Transverse colon (tissue), 4 donors: ENCODE measurements at regions not wholly inside any gene's neighbourhood (a gene's known extent, or its start where the extent isn't known, plus 50 kb on each side); places are given as distances from the start of the nearest gene placed in this dataset.

Source experiments
- DNase-seq: peaks from one replicate; pipeline ENCODE4 v3.0.0-alpha.2; 2019
- H3K27ac ChIP-seq, 4 donors: fragments of 200-600 bp; sonication (generic); 2 replicates each; pipeline ENCODE4 v1.5.1; 2016 to 2018; ENCODE audit warnings: inconsistent platforms in 4 of 4
- H3K27me3 ChIP-seq: fragments of 200-600 bp; sonication (generic); 2 replicates; pipeline ENCODE4 v1.5.1; 2017; ENCODE audit warnings: inconsistent platforms
- H3K36me3 ChIP-seq, 4 donors: fragments of 200-600 bp; sonication (generic); 2 replicates each; pipeline ENCODE4 v1.5.1; 2017 to 2019; ENCODE audit warnings: inconsistent platforms in 4 of 4
- H3K4me1 ChIP-seq, 4 donors: fragments of 200-600 bp; sonication (generic); 2 replicates each; pipeline ENCODE4 v1.5.1; 2017 to 2020; ENCODE audit warnings: inconsistent platforms in 4 of 4
- H3K4me3 ChIP-seq, 4 donors: fragments of 200-600 bp; sonication (generic); 1 replicate in 1 of 4; 2 replicates in 3 of 4; pipeline versions ENCODE4 v1.5.1 to v1.6.1; 2017 to 2019; ENCODE audit warnings: inconsistent platforms in 4 of 4
- H3K9me3 ChIP-seq, 2 donors: fragments of 200-600 bp; sonication (generic); 2 replicates each; pipeline ENCODE4 v1.5.1; 2017 to 2019; ENCODE audit warnings: inconsistent platforms in 2 of 2
- EP300 ChIP-seq: sonication (generic); formaldehyde crosslinking; IDR thresholded peaks from one replicate; pipeline ENCODE4 v1.6.1; 2017; ENCODE audit warnings: antibody characterized with exemption, low read depth
- POLR2A ChIP-seq: fragments of 450-650 bp; IDR thresholded peaks from one replicate; pipeline ENCODE4 v1.6.1; 2016; ENCODE audit warnings: antibody characterized with exemption, mild to moderate bottlenecking, moderate library complexity
- POLR2AphosphoS5 ChIP-seq, 3 donors: sonication (generic); formaldehyde crosslinking; IDR thresholded peaks; one replicate each; pipeline ENCODE4 v1.6.1; 2016; ENCODE audit warnings: antibody characterized with exemption in 3 of 3
- WGBS, 2 donors: methylation state at CpG; one replicate each; pipeline ENCODE4 v1.1.5; 2018; ENCODE audit warnings: low coverage in 1 of 2; 5-methylcytosine and 5-hydroxymethylcytosine counted together
- in situ Hi-C, 4 donors: fragments of 200-750 bp; cut with MboI; loops; one replicate each; pipeline versions ENCODE4 v1.15.0 to v1.15.1; 2017; ENCODE audit warnings: low sequenced_read_pairs in 3 of 4, low pct_ligation_motif_present in 1 of 4, low pct_unique_long_range_greater_than_20kb in 1 of 4
- intact Hi-C: fragments of 100-400 bp; cut with DNase I; formaldehyde crosslinking; loops from one replicate; pipeline ENCODE4 v1.15.1; 2023; ENCODE audit warnings: low total_unique reads
- TF ChIP-seq, protein P1 (sequence below), 5 experiments: fragments of 200-600 bp in 3 of 5; fragments of 450-650 bp in 2 of 5; sonication (generic) in 3 of 5; IDR thresholded peaks; 1 replicate in 2 of 5; 2 replicates in 3 of 5; pipeline ENCODE4 v1.5.1; 2016 to 2017; ENCODE audit warnings: antibody characterized with exemption in 5 of 5, inconsistent platforms in 3 of 5, mild to moderate bottlenecking in 2 of 5, moderate library complexity in 1 of 5

DNA sequence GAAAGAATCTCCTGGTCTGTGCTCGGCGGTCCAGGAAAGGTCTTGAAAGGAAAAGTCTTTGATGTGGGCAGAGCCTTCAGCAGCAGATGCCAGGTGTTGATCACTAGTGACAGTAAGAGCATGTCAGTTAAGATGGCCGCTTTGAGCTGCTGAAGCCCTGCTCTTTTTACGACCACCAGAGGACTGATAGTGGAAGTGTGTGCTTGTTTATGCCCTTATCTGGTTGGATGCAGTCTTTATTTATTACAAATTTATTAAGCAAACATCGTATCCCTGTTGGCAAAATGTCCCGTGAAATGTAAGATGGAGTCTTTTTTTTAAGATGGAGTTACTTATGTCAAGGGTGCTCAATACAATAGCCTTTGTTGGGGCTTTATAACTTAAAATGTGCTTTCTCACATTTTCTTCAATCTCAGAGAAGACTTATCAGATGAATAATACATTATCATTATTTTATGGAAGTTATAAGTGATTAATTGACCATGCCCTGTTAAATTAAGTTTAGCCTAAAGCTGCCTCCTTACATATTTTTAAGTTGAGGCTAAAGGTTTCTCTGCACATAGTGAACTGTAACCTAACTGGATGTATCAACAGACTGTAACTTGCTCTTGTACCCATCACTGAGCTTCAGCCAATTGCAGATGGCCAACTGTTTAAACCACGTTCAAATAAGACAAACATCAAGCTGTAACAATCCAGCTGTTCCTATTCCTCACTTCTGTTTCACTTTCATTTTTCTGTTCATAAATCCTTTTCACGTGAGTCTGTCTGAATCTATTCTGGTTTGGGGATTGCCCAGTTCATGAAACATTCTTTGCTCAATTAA is 97.4 kb upstream of the PIK3CG start:
- DNase-seq, result no peak
- H3K27ac ChIP-seq, result peak overlapping the region; percentile 19 to 66 (median 50)
- WGBS, 2 donors, result 52 to 57% methylated on average over 6 to 8 of the region's 8 CpGs
- H3K36me3 ChIP-seq, result no peaks in the 10 kb centered on the region
- intact Hi-C loops (no loop called here), in situ Hi-C loops (no loop called here)
- peak overlapping the region in 1 of 4 donors; percentile 10 for H3K4me3 ChIP-seq
- no peaks in the 10 kb centered on the region for H3K9me3 ChIP-seq
- H3K4me1 ChIP-seq, result peaks cover 0 to 14% (median 0%) of the 10 kb centered on the region in 4 donors
- H3K27me3 ChIP-seq, result no peaks in the 10 kb centered on the region
- TF ChIP-seq POLR2AphosphoS5 (IDR thresholded peaks at IDR 0.05) (no peak), POLR2A (no peak), EP300 (no peak)
- TF ChIP-seq, protein P1, sequence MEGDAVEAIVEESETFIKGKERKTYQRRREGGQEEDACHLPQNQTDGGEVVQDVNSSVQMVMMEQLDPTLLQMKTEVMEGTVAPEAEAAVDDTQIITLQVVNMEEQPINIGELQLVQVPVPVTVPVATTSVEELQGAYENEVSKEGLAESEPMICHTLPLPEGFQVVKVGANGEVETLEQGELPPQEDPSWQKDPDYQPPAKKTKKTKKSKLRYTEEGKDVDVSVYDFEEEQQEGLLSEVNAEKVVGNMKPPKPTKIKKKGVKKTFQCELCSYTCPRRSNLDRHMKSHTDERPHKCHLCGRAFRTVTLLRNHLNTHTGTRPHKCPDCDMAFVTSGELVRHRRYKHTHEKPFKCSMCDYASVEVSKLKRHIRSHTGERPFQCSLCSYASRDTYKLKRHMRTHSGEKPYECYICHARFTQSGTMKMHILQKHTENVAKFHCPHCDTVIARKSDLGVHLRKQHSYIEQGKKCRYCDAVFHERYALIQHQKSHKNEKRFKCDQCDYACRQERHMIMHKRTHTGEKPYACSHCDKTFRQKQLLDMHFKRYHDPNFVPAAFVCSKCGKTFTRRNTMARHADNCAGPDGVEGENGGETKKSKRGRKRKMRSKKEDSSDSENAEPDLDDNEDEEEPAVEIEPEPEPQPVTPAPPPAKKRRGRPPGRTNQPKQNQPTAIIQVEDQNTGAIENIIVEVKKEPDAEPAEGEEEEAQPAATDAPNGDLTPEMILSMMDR (IDR thresholded peaks at IDR 0.05), result no peak

DNA sequence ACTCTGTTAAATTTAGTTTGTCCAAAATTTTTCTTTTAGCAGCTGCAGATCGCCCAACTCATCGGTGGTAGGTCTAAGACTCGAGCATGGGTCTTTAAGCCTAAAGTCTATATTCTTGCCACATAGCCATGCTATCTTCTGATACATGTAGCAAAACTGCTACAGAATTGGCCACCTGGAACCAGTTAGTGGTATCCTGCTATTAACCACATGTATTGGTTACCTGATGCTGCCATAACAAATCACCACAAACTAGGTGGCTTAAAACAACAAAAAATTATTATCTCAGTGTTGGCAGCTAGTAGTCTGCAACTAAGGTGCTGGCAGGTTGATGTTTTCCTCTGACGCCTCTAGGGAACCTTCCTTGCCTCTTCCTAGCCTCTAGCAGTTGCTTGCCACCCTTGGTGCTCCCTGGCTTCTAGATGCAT is 96.7 kb upstream of the PIK3CG start:
- Histone ChIP-seq H3K27me3 (no peaks in the 10 kb centered on the region), H3K27ac (peak overlapping the region; percentile 19 to 66 (median 50)), H3K4me1 (peaks cover 0 to 14% (median 0%) of the 10 kb centered on the region in 4 donors), H3K36me3 (no peaks in the 10 kb centered on the region), H3K9me3 (no peaks in the 10 kb centered on the region), H3K4me3 (peak overlapping the region in 1 of 4 donors; percentile 10)
- TF ChIP-seq POLR2A, result no peak
- TF ChIP-seq, protein P1 (IDR thresholded peaks at IDR 0.05), result no peak
- no peak for TF ChIP-seq POLR2AphosphoS5 (IDR thresholded peaks at IDR 0.05)
- TF ChIP-seq EP300, result no peak
- in situ Hi-C loops (no loop called here), intact Hi-C loops (no loop called here)
- no peak for DNase-seq
- WGBS, 2 donors, result 79 to 88% methylated on average over 4 of the region's 4 CpGs

DNA sequence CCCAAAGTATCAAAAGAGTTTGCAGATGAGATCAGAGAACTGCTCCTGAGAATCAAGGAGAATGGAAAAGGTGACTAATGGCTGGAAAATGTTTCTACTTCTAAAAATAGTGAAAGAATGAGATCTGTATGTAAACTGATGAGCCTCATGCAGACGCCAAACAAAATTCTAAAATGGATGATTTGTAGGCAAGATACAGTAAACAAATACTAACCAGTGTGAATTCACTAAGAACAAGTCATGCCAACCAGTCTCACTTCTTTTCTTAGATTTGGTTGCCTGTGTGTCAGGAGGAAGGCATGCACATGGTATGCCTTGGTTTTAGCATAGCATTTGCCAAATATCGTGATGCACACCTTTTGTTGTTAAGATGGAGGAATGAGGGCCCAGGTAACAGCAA is 94.9 kb upstream of the PIK3CG start:
- DNase-seq, result no peak
- intact Hi-C loops (no loop called here), in situ Hi-C loops (no loop called here)
- H3K27me3 ChIP-seq, result no peaks in the 10 kb centered on the region
- H3K9me3 ChIP-seq, result no peaks in the 10 kb centered on the region
- no peak overlapping the region for H3K27ac ChIP-seq
- H3K4me3 ChIP-seq, result no peak overlapping the region
- TF ChIP-seq, protein P1 (IDR thresholded peaks at IDR 0.05), result no peak
- no peak for TF ChIP-seq EP300
- TF ChIP-seq POLR2A, result no peak
- no peak for TF ChIP-seq POLR2AphosphoS5 (IDR thresholded peaks at IDR 0.05)
- no peaks in the 10 kb centered on the region for H3K36me3 ChIP-seq
- WGBS, 2 donors, result 74 to 79% methylated on average over 2 of the region's 2 CpGs
- H3K4me1 ChIP-seq, result peaks cover 0 to 14% (median 0%) of the 10 kb centered on the region in 4 donors

DNA sequence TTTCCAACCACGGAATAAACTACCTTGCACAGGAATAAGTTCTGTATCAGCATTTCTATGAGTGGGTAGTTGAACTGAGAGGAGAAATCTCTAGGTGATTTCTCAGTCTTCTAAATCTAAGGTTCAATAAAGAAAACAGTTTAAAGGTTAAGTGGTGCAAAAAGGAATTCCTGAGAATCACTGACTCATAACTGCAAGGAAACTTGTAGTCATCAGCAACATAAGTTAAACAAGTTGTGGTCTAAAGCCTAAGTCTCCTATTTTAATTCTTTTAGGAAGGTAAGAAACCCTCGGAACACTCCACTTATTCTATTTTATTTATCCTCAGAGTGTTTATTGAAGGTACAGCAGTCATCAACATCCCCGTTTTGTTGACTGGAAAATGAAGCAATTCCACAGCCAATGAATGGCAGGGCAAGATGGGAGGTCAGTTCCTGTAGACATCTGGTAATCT is 92.4 kb upstream of the PIK3CG start:
- Histone ChIP-seq H3K4me3 (no peak overlapping the region), H3K27me3 (no peaks in the 10 kb centered on the region), H3K9me3 (no peaks in the 10 kb centered on the region), H3K4me1 (peaks cover 0 to 11% (median 0%) of the 10 kb centered on the region in 4 donors), H3K27ac (no peak overlapping the region), H3K36me3 (no peaks in the 10 kb centered on the region)
- in situ Hi-C loops (no loop called here), intact Hi-C loops (no loop called here)
- TF ChIP-seq POLR2AphosphoS5 (IDR thresholded peaks at IDR 0.05) (peak in 1 of 3 donors; percentile 7), POLR2A (no peak)
- WGBS, 2 donors, result 63 to 75% methylated on average over 3 of the region's 3 CpGs
- DNase-seq, result no peak
